Kidney (tissue), 13 donors: ENCODE measurements at regions not wholly inside any gene's neighbourhood (a gene's known extent, or its start where the extent isn't known, plus 50 kb on each side); places are given as distances from the start of the nearest gene placed in this dataset.

Experiments used
- DNase-seq, 5 donors: peaks; one replicate each; pipeline ENCODE4 v3.0.0-alpha.2; 2013 to 2020
- FAIRE-seq: peaks from 2 replicates; lab custom pipeline; 2012; peaks lifted over from hg19 to GRCh38; lab: Jason Lieb, UNC
- H3K27ac ChIP-seq, 2 donors: one replicate each; pipeline ENCODE4 v1.7.0; 2013; ENCODE audit warnings: low read depth in 2 of 2, low read length in 2 of 2, inconsistent platforms in 1 of 2
- H3K27me3 ChIP-seq: one replicate; pipeline ENCODE4 v1.7.1; 2013; ENCODE audit warnings: low read length, inconsistent platforms; ENCODE audit not compliant: control insufficient read depth, insufficient read depth
- H3K36me3 ChIP-seq, 3 donors: one replicate each; pipeline versions ENCODE4 v1.7.0 to v1.7.1; 2013; ENCODE audit warnings: low read length in 3 of 3, control low read depth in 1 of 3, inconsistent platforms in 1 of 3; ENCODE audit not compliant: insufficient read depth in 3 of 3, control insufficient read depth in 2 of 3
- H3K4me1 ChIP-seq, 3 donors: one replicate each; pipeline versions ENCODE4 v1.7.0 to v1.7.1; 2013; ENCODE audit warnings: low read length in 3 of 3, inconsistent platforms in 1 of 3, low read depth in 1 of 3; ENCODE audit not compliant: control insufficient read depth in 2 of 3, insufficient read depth in 2 of 3
- H3K4me3 ChIP-seq, 3 donors: one replicate each; pipeline versions ENCODE4 v1.7.0 to v1.8.1; 2013; ENCODE audit warnings: low read length in 3 of 3, control low read depth in 1 of 3, inconsistent platforms in 1 of 3
- H3K9ac ChIP-seq, 3 donors: one replicate each; pipeline versions ENCODE4 v1.7.0 to v1.7.1; 2013; ENCODE audit warnings: low read length in 3 of 3, control low read depth in 1 of 3, inconsistent platforms in 1 of 3
- H3K9me3 ChIP-seq, 3 donors: one replicate each; pipeline versions ENCODE4 v1.7.0 to v1.7.1; 2013; ENCODE audit warnings: low read length in 3 of 3, control low read depth in 1 of 3, inconsistent platforms in 1 of 3; ENCODE audit not compliant: control insufficient read depth in 2 of 3, insufficient read depth in 1 of 3
- CTCF ChIP-seq: IDR thresholded peaks from 3 replicates; pipeline ENCODE4 v1.5.1; 2012; ENCODE audit warnings: mild to moderate bottlenecking, moderate library complexity, borderline replicate concordance; ENCODE audit not compliant: insufficient read depth; ENCODE audit errors: extremely low read depth
- intact Hi-C: fragments of 100-400 bp; cut with DNase I; formaldehyde crosslinking; loops from one replicate; pipeline ENCODE4 v1.11.1; 2022
- donor health status: control.
- donor health status: control.
- donor health status: control.
- donor health status: control.
- donor health status: control.
- donor health status: DM: yes; HTN: yes; CAD: no.
- donor health status: Normal renal cell carcinoma (clear cell type).

- peaks cover 0 to 3% (median 0%) of the 10 kb centered on the region in 3 donors for H3K4me1 ChIP-seq
- no peak for DNase-seq
- no peak for FAIRE-seq
These were observed 187.8 kb downstream of the SNX19 start for GRCh38 chr11:130728185-130729180.

GRCh38 chr11:130729193-130729592 lies 187.1 kb downstream of the SNX19 start:
- TF ChIP-seq CTCF: no peak
- H3K4me1 ChIP-seq: peaks cover 0 to 3% (median 0%) of the 10 kb centered on the region in 3 donors
- intact Hi-C loops: no loop called here
- H3K4me3 ChIP-seq: no peak overlapping the region
- H3K9ac ChIP-seq: no peak overlapping the region
- H3K27ac ChIP-seq: no peak overlapping the region
- no peaks in the 10 kb centered on the region for H3K27me3 ChIP-seq
- no peak for FAIRE-seq
- peaks cover 0 to 9% (median 0%) of the 10 kb centered on the region in 3 donors for H3K9me3 ChIP-seq
- H3K36me3 ChIP-seq: no peaks in the 10 kb centered on the region
- DNase-seq: no peak

More at GRCh38 chr11:130728185-130729180, 187.8 kb downstream of the SNX19 start:
- Histone ChIP-seq H3K9me3 (peaks cover 0 to 9% (median 0%) of the 10 kb centered on the region in 3 donors), H3K9ac (no peak overlapping the region), H3K36me3 (no peaks in the 10 kb centered on the region), H3K27me3 (no peaks in the 10 kb centered on the region), H3K4me3 (no peak overlapping the region), H3K27ac (no peak overlapping the region)
- intact Hi-C loops: no loop called here
- no peak for TF ChIP-seq CTCF

GRCh38 chr11:130729678-130730300 lies 186.5 kb downstream of the SNX19 start:
- no peak overlapping the region for H3K9ac ChIP-seq
- no peak overlapping the region for H3K4me3 ChIP-seq
- H3K27ac ChIP-seq: no peak overlapping the region
- H3K9me3 ChIP-seq: peaks cover 0 to 9% (median 0%) of the 10 kb centered on the region in 3 donors
- no peak for TF ChIP-seq CTCF
- H3K36me3 ChIP-seq: no peaks in the 10 kb centered on the region
- FAIRE-seq (no peak), DNase-seq (no peak)
- H3K4me1 ChIP-seq: peaks cover 0 to 3% (median 0%) of the 10 kb centered on the region in 3 donors
- no peaks in the 10 kb centered on the region for H3K27me3 ChIP-seq
- intact Hi-C loops: no loop called here
